OCI-LY7 (cell line): ENCODE measurements at regions not wholly inside any gene's neighbourhood (a gene's known extent, or its start where the extent isn't known, plus 50 kb on each side); places are given as distances from the start of the nearest gene placed in this dataset.

ENCODE experiments used
- BruUV-seq: library from RNA; stranded (reverse); fragments of 400-500 nt; replicated peaks from 2 replicates; lab custom pipeline; 2021; lab: Mats Ljungman, UMichigan
- CTCF ChIA-PET: fragments of 300-600 bp; sonication (Branson Sonifier 250); formaldehyde crosslinking; loops from one replicate; lab custom pipeline; 2022; ENCODE audit warnings: antibody characterized with exemption; ENCODE audit not compliant: unreplicated experiment; lab: Charles Lee
- POLR2A ChIA-PET: fragments of 300-600 bp; sonication (Branson Sonifier 250); formaldehyde crosslinking; loops from one replicate; lab custom pipeline; 2022; ENCODE audit warnings: antibody characterized with exemption; lab: Charles Lee
- DNase-seq: peaks from one replicate; pipeline ENCODE4 v3.0.0-alpha.2; 2015; ENCODE audit warnings: low spot score
- H2AFZ ChIP-seq: fragments of 200-600 bp; sonication (generic), shearing (Covaris generic); 2 replicates; pipeline ENCODE4 v1.6.1; 2014; ENCODE audit warnings: mild to moderate bottlenecking, antibody characterized with exemption, low read length, moderate library complexity
- H3K27ac ChIP-seq: fragments of 200-600 bp; sonication (generic); 2 replicates; pipeline ENCODE4 v1.5.1; 2014; ENCODE audit warnings: mixed run types, low read depth, mild to moderate bottlenecking, moderate library complexity, low read length, inconsistent platforms; ENCODE audit not compliant: poor library complexity, severe bottlenecking
- H3K36me3 ChIP-seq: fragments of 200-600 bp; sonication (generic); 2 replicates; pipeline ENCODE4 v1.6.1; 2014; ENCODE audit warnings: mild to moderate bottlenecking, antibody characterized with exemption, low read length, moderate library complexity, mixed read lengths; ENCODE audit not compliant: insufficient read depth
- H3K4me1 ChIP-seq: fragments of 200-600 bp; sonication (generic); 2 replicates; pipeline ENCODE4 v1.5.1; 2014; ENCODE audit warnings: mild to moderate bottlenecking, low read length; ENCODE audit not compliant: insufficient read depth, poor library complexity, severe bottlenecking
- H3K4me2 ChIP-seq: fragments of 200-600 bp; sonication (generic); 2 replicates; pipeline ENCODE4 v1.6.1; 2014; ENCODE audit warnings: mild to moderate bottlenecking, low read length
- H3K4me3 ChIP-seq: fragments of 200-600 bp; sonication (generic); 2 replicates; pipeline ENCODE4 v1.5.1; 2014; ENCODE audit warnings: mild to moderate bottlenecking, low read depth, low read length; ENCODE audit not compliant: poor library complexity, severe bottlenecking
- H3K79me2 ChIP-seq: fragments of 200-600 bp; sonication (generic); 2 replicates; pipeline ENCODE4 v1.6.1; 2016; ENCODE audit warnings: low read depth, mild to moderate bottlenecking, low read length, moderate library complexity, mixed read lengths; ENCODE audit not compliant: insufficient read depth
- H3K9me2 ChIP-seq: fragments of 200-600 bp; sonication (generic); 2 replicates; pipeline ENCODE4 v1.6.1; 2016; ENCODE audit warnings: mild to moderate bottlenecking, low read length, mixed read lengths; ENCODE audit not compliant: insufficient read depth
- H3K9me3 ChIP-seq: fragments of 200-600 bp; sonication (generic); 2 replicates; pipeline ENCODE4 v1.6.1; 2014; ENCODE audit warnings: mild to moderate bottlenecking, mixed run types, low read length, mixed read lengths
- H4K20me1 ChIP-seq: fragments of 200-600 bp; sonication (generic); 2 replicates; pipeline ENCODE4 v1.6.1; 2014; ENCODE audit warnings: mild to moderate bottlenecking, antibody characterized with exemption, low read length, moderate library complexity, mixed read lengths; ENCODE audit not compliant: insufficient read depth
- EZH2phosphoT487 ChIP-seq: fragments of 200-600 bp; sonication (generic); IDR thresholded peaks from 2 replicates; pipeline ENCODE4 v1.6.1; 2018; ENCODE audit warnings: low read depth, borderline replicate concordance, mild to moderate bottlenecking, mixed run types, antibody characterized with exemption, low read length, moderate library complexity, mixed read lengths
- intact Hi-C: fragments of 100-400 bp; cut with micrococcal nuclease; formaldehyde crosslinking; loops from one replicate; pipeline ENCODE4 v1.10.0; 2022; ENCODE audit not compliant: unreplicated experiment
- TF ChIP-seq, protein P1 (sequence below): fragments of 200-600 bp; sonication (generic); conservative IDR thresholded peaks from 2 replicates; pipeline ENCODE4 v1.5.1; 2014; ENCODE audit warnings: mild to moderate bottlenecking, antibody characterized with exemption, low read length, moderate library complexity, mixed read lengths

GRCh38 chr3:145967043-145967442 lies 193.9 kb downstream of the PLOD2 start:
- POLR2A ChIA-PET = no interaction called here
- no peaks in the 10 kb centered on the region for H3K9me3 ChIP-seq
- no TSS peak for BruUV-seq

DNA sequence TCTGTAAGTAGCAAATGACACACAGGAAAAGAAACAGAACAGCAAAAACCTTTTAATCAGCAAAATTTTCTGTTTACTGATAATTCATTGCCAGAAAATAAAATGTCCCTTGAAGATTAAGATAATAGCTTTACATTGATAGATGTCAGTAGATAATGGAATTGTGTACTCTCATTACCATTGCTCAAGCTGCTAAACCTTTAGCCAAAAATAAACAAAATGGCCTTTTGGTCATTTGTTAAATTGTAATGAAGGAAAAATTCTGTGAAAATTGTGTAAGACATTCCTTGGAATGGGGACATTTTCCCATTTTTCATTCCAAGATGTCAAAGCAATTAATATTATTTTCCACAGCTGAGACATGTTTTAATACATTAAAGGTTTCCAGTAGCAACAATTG lies 189.8 kb downstream of the PLOD2 start:
- Histone ChIP-seq H3K9me2 (no peaks in the 10 kb centered on the region), H3K27ac (no peak overlapping the region), H3K4me1 (no peaks in the 10 kb centered on the region), H3K36me3 (no peaks in the 10 kb centered on the region), H3K9me3 (no peaks in the 10 kb centered on the region), H2AFZ (no peak overlapping the region), H4K20me1 (no peaks in the 10 kb centered on the region), H3K79me2 (no peaks in the 10 kb centered on the region), H3K4me2 (no peak overlapping the region), H3K4me3 (no peak overlapping the region)
- CTCF ChIA-PET = no interaction called here
- DNase-seq = no peak
- BruUV-seq = no TSS peak
- TF ChIP-seq, protein P1, sequence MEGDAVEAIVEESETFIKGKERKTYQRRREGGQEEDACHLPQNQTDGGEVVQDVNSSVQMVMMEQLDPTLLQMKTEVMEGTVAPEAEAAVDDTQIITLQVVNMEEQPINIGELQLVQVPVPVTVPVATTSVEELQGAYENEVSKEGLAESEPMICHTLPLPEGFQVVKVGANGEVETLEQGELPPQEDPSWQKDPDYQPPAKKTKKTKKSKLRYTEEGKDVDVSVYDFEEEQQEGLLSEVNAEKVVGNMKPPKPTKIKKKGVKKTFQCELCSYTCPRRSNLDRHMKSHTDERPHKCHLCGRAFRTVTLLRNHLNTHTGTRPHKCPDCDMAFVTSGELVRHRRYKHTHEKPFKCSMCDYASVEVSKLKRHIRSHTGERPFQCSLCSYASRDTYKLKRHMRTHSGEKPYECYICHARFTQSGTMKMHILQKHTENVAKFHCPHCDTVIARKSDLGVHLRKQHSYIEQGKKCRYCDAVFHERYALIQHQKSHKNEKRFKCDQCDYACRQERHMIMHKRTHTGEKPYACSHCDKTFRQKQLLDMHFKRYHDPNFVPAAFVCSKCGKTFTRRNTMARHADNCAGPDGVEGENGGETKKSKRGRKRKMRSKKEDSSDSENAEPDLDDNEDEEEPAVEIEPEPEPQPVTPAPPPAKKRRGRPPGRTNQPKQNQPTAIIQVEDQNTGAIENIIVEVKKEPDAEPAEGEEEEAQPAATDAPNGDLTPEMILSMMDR = no peak
- TF ChIP-seq EZH2phosphoT487 = no peak
- POLR2A ChIA-PET = no interaction called here
- intact Hi-C loops = no loop called here

More at GRCh38 chr3:145967043-145967442, 193.9 kb downstream of the PLOD2 start:
- CTCF ChIA-PET = no interaction called here
- Histone ChIP-seq H2AFZ (no peak overlapping the region), H3K9me2 (no peaks in the 10 kb centered on the region), H3K4me1 (no peaks in the 10 kb centered on the region), H3K27ac (no peak overlapping the region), H4K20me1 (no peaks in the 10 kb centered on the region), H3K4me2 (no peak overlapping the region), H3K79me2 (no peaks in the 10 kb centered on the region), H3K4me3 (no peak overlapping the region), H3K36me3 (no peaks in the 10 kb centered on the region)
- DNase-seq = no peak
- TF ChIP-seq, protein P1 = no peak
- TF ChIP-seq EZH2phosphoT487 = no peak
- intact Hi-C loops = no loop called here

- TF ChIP-seq, protein P1 = no peak
These were observed 188.1 kb downstream of the PLOD2 start for GRCh38 chr3:145972851-145973250.

More at GRCh38 chr3:145972851-145973250, 188.1 kb downstream of the PLOD2 start:
- no peaks in the 10 kb centered on the region for H3K9me3 ChIP-seq
- no peaks in the 10 kb centered on the region for H3K4me1 ChIP-seq
- ChIA-PET CTCF (no interaction called here), POLR2A (no interaction called here)
- no TSS peak for BruUV-seq
- no peaks in the 10 kb centered on the region for H3K36me3 ChIP-seq
- intact Hi-C loops = no loop called here
- H3K27ac ChIP-seq = no peak overlapping the region
- no peak overlapping the region for H3K4me3 ChIP-seq
- no peak overlapping the region for H2AFZ ChIP-seq
- no peak overlapping the region for H3K4me2 ChIP-seq
- H3K9me2 ChIP-seq = no peaks in the 10 kb centered on the region
- no peaks in the 10 kb centered on the region for H3K79me2 ChIP-seq
- no peak for DNase-seq
- H4K20me1 ChIP-seq = no peaks in the 10 kb centered on the region
